Right atrium auricular region (tissue), 2 donors: ENCODE measurements at regions not wholly inside any gene's neighbourhood (a gene's known extent, or its start where the extent isn't known, plus 50 kb on each side); places are given as distances from the start of the nearest gene placed in this dataset.

ENCODE experiments used
- DNase-seq: peaks from one replicate; pipeline ENCODE4 v3.0.0-alpha.2; 2019; ENCODE audit warnings: low spot score
- H3K27ac ChIP-seq, 2 donors: fragments of 200-600 bp; sonication (generic); 1 replicate in 1 of 2; 2 replicates in 1 of 2; pipeline ENCODE4 v1.5.1; 2016 to 2019
- H3K27me3 ChIP-seq, 2 donors: fragments of 200-600 bp; sonication (generic); one replicate each; pipeline versions ENCODE4 v1.5.1 to v1.6.0; 2017 to 2019
- H3K36me3 ChIP-seq: fragments of 200-600 bp; sonication (generic); one replicate; pipeline ENCODE4 v1.5.1; 2016
- H3K4me1 ChIP-seq, 2 donors: fragments of 200-600 bp; sonication (generic); one replicate each; pipeline versions ENCODE4 v1.5.1 to v1.6.0; 2017 to 2019
- H3K4me3 ChIP-seq, 2 donors: fragments of 200-600 bp; sonication (generic); 1 replicate in 1 of 2; 2 replicates in 1 of 2; pipeline ENCODE4 v1.5.1; 2017 to 2019; ENCODE audit warnings: mild to moderate bottlenecking in 1 of 2, moderate library complexity in 1 of 2
- H3K9me3 ChIP-seq, 2 donors: fragments of 200-600 bp; sonication (generic); one replicate each; pipeline ENCODE4 v1.5.1; 2019
- TF ChIP-seq, protein P1 (sequence below), 2 donors: fragments of 200-600 bp; sonication (generic); IDR thresholded peaks; one replicate each; pipeline ENCODE4 v1.5.1; 2019; ENCODE audit warnings: antibody characterized with exemption in 2 of 2

DNA sequence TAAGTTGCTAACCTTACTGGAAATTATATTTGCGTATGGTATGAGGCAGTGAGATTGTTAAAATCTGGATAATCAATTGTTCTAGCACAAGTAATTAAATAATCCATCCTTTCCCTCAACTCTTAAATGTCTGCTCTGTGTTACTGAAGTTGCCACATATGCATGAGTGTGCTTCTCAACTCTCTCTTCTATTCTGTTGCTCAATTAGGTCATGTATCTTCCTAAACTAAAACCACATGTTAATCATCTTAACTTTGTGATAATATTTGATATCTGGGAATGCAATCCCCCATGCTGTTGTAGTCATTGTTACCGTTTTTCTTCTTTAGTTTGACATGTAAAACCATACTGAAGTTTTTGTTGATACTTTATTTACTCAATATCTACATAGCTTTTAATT lies 63.5 kb upstream of the STMND1 start:
- no peaks in the 10 kb centered on the region for H3K36me3 ChIP-seq
- no peak for DNase-seq
- H3K4me3 ChIP-seq = no peak overlapping the region
- H3K27me3 ChIP-seq = no peaks in the 10 kb centered on the region
- TF ChIP-seq, protein P1, sequence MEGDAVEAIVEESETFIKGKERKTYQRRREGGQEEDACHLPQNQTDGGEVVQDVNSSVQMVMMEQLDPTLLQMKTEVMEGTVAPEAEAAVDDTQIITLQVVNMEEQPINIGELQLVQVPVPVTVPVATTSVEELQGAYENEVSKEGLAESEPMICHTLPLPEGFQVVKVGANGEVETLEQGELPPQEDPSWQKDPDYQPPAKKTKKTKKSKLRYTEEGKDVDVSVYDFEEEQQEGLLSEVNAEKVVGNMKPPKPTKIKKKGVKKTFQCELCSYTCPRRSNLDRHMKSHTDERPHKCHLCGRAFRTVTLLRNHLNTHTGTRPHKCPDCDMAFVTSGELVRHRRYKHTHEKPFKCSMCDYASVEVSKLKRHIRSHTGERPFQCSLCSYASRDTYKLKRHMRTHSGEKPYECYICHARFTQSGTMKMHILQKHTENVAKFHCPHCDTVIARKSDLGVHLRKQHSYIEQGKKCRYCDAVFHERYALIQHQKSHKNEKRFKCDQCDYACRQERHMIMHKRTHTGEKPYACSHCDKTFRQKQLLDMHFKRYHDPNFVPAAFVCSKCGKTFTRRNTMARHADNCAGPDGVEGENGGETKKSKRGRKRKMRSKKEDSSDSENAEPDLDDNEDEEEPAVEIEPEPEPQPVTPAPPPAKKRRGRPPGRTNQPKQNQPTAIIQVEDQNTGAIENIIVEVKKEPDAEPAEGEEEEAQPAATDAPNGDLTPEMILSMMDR (IDR thresholded peaks at IDR 0.05) = no peak
- no peak overlapping the region for H3K27ac ChIP-seq
- peaks cover 0 to 14% of the 10 kb centered on the region in 2 donors for H3K4me1 ChIP-seq
- H3K9me3 ChIP-seq = no peaks in the 10 kb centered on the region

- Histone ChIP-seq H3K27ac (no peak overlapping the region), H3K27me3 (no peaks in the 10 kb centered on the region), H3K36me3 (no peaks in the 10 kb centered on the region), H3K4me1 (peaks cover 0 to 23% of the 10 kb centered on the region in 2 donors), H3K9me3 (no peaks in the 10 kb centered on the region), H3K4me3 (no peak overlapping the region)
- no peak for DNase-seq
- TF ChIP-seq, protein P1 (IDR thresholded peaks at IDR 0.05) = no peak
These were observed 65.8 kb upstream of the STMND1 start for GRCh38 chr6:17036065-17036393.

- no peak overlapping the region for H3K4me3 ChIP-seq
- DNase-seq = no peak
- no peak overlapping the region for H3K27ac ChIP-seq
- no peaks in the 10 kb centered on the region for H3K27me3 ChIP-seq
- TF ChIP-seq, protein P1 (IDR thresholded peaks at IDR 0.05) = no peak
- no peaks in the 10 kb centered on the region for H3K9me3 ChIP-seq
- H3K36me3 ChIP-seq = no peaks in the 10 kb centered on the region
- H3K4me1 ChIP-seq = peaks cover 0 to 23% of the 10 kb centered on the region in 2 donors
These were observed 66.4 kb upstream of the STMND1 start for GRCh38 chr6:17035257-17036064.

DNA sequence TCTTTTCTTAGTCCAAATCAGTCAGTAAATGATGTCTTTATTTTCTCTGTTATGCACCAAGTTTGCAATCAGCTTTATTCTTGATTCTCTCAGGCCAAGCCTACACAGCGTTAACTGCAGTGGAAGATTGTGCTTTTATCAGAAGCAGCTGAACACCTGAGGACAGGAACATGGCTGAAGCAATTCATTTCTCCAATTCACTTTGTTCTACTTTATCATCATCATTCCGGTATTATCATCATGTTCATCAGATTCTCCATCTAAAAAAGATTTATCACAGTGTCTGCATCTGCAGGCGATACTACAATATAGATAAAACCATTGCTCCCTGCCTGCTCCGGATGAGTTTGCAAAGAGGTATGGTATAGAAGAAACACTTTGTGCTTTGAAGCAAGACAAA lies 68.1 kb upstream of the STMND1 start:
- H3K4me3 ChIP-seq = no peak overlapping the region

DNA sequence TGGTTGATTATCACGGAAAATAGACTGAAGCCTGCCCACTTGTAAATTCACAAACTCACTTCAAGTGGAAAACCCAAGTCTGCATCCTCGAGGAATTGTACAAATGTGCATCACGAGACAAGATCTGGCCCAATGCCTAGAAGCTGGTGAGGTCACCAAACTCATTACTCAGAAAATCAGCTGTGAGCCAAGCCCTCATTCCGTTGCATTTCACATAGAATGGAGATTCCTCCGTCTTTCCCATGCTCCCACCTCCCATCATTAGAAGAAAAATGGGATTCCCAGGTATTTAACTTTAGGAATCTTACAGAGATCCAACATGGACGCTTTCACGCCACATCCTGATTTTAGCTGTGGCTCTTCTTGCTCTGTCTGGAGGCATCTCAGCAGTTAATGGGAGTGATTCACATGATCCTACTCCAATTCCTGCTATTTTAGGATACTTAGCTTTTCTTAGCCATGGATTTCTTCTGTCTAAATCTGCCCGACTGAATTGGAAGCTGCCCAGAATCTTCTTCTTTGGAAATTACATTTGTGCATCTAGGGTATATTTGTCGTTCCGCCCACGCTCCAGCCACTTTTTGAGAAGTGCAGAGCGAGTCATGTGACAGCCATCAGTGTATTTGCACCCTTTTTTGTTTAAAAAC lies 68.7 kb upstream of the STMND1 start:
- Histone ChIP-seq H3K9me3 (no peaks in the 10 kb centered on the region), H3K36me3 (no peaks in the 10 kb centered on the region), H3K27ac (peak overlapping the region; percentile 72 to 76), H3K4me3 (peak overlapping the region in 1 of 2 donors; percentile 24), H3K4me1 (peaks cover 0 to 23% of the 10 kb centered on the region in 2 donors), H3K27me3 (no peaks in the 10 kb centered on the region)
- TF ChIP-seq, protein P1 (IDR thresholded peaks at IDR 0.05) = no peak
- peak; percentile 86 for DNase-seq

More for the DNA sequence above, 68.1 kb upstream of the STMND1 start:
- H3K27ac ChIP-seq = peak overlapping the region; percentile 72 to 76
- H3K27me3 ChIP-seq = no peaks in the 10 kb centered on the region
- peaks cover 0 to 23% of the 10 kb centered on the region in 2 donors for H3K4me1 ChIP-seq
- H3K9me3 ChIP-seq = no peaks in the 10 kb centered on the region
- no peaks in the 10 kb centered on the region for H3K36me3 ChIP-seq
- TF ChIP-seq, protein P1 (IDR thresholded peaks at IDR 0.05) = no peak
- DNase-seq = no peak
